ENCODE measurements at regions not wholly inside any gene's neighbourhood (a gene's known extent, or its start where the extent isn't known, plus 50 kb on each side); places are given as distances from the start of the nearest gene placed in this dataset.

GRCh38 chr11:11146830-11147229 is 206.2 kb downstream of the CSNK2A3 start:
- TF ChIP-seq CTCF (IDR thresholded peaks at IDR 0.05; ENCODE audit: poor library complexity): no peak
- no peak for TF ChIP-seq EZH2phosphoT487 (IDR thresholded peaks at IDR 0.05; ENCODE audit: low read depth, severe bottlenecking, unreplicated experiment)
- no peak for TF ChIP-seq EZH2 (IDR thresholded peaks at IDR 0.05; ENCODE audit: borderline replicate concordance)

Measured in hepatocyte (in vitro differentiated cells).